ENCODE measurements at regions not wholly inside any gene's neighbourhood (a gene's known extent, or its start where the extent isn't known, plus 50 kb on each side); places are given as distances from the start of the nearest gene placed in this dataset.

DNA sequence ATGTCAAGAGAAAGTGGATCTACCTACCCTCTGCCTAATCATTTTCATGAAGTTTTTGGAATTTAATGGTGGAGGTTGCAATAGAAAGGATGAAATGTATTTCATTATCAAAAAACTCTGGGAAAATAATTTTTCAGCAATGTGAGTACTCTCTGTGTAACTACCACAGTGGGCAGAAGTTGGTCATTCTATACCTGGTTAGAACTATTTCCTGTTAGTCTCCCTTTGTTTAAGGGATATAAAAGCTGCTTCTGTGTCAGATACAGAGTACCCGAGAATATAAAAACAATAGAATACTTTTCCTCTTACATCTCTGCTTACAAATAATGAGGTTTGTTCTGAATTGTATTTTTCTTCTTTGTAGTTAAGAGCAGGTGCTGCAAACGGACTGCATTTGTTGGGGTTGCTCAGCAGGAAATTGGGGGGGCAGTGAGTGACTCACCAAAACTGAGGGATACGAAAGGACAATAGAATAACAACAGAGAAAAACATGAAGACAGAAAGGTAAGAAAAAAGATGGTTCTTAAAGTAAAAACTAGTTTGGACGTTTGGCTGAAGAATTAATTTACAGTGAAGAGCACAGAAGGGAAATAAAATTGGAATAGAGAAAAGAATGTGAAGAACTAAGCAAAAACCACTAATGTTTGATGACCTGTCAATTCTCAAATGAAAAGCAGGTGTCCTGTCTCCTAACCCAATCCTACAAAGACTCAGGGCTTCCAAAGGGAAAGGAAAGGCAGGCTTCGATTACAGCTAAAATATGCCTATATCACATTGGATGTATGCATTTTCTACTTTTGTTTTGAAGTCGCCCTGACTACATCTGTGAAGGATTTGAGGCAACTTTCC, 703.1 kb downstream of the RFPL4B start:
- no peak overlapping the region for H3K4me3 ChIP-seq (ENCODE audit: low read depth, low read length)
- no peak for DNase-seq (ENCODE audit: low read depth)
- TF ChIP-seq, protein P1, sequence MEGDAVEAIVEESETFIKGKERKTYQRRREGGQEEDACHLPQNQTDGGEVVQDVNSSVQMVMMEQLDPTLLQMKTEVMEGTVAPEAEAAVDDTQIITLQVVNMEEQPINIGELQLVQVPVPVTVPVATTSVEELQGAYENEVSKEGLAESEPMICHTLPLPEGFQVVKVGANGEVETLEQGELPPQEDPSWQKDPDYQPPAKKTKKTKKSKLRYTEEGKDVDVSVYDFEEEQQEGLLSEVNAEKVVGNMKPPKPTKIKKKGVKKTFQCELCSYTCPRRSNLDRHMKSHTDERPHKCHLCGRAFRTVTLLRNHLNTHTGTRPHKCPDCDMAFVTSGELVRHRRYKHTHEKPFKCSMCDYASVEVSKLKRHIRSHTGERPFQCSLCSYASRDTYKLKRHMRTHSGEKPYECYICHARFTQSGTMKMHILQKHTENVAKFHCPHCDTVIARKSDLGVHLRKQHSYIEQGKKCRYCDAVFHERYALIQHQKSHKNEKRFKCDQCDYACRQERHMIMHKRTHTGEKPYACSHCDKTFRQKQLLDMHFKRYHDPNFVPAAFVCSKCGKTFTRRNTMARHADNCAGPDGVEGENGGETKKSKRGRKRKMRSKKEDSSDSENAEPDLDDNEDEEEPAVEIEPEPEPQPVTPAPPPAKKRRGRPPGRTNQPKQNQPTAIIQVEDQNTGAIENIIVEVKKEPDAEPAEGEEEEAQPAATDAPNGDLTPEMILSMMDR (conservative IDR thresholded peaks at IDR 0.05; ENCODE audit: low read depth, low read length), result no peak

DNA sequence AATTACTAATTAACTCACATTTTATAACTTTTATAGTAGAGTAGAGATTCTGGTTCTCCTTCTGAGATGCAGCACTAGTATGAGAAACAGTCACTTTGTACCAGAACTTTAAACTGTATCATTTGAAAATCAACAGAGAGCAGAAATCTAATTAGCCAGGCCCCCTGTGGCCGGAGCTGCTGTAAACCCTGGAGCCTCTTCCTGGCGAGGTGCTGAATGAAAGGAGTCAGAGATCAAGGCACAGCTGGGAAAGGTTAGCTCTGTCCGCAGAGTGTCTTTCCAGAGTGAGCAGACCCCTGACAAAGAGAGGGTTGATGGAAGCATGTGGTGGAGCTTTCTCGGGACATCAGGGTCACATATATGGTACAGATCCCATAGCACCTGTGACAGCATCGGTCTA, 703.8 kb downstream of the RFPL4B start:
- TF ChIP-seq, protein P1 (conservative IDR thresholded peaks at IDR 0.05; ENCODE audit: low read depth, low read length), result no peak

DNA sequence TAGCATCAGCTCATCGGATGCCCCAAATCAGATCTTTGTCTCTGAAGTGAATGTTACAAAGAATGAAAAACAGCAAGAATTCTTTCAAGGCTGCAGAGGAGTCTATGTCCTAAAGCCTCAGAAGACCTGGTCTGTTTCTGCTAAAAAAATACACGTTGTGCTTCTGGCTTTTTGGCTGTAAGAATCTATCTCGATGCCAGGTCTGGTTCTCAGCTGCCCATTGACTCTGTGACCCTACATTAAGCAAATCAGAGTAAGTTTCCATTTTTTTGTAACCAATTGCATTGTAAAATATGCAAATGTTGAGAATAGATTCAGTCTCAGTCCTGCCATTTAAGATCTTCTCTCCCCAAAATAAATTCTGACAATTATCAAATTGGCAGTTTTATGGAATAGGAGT, 705.4 kb downstream of the RFPL4B start:
- TF ChIP-seq, protein P1 (conservative IDR thresholded peaks at IDR 0.05; ENCODE audit: low read depth, low read length), result no peak

More for the DNA sequence above, 703.8 kb downstream of the RFPL4B start:
- no peak for DNase-seq (ENCODE audit: low read depth)
- no peak overlapping the region for H3K4me3 ChIP-seq (ENCODE audit: low read depth, low read length)

DNA sequence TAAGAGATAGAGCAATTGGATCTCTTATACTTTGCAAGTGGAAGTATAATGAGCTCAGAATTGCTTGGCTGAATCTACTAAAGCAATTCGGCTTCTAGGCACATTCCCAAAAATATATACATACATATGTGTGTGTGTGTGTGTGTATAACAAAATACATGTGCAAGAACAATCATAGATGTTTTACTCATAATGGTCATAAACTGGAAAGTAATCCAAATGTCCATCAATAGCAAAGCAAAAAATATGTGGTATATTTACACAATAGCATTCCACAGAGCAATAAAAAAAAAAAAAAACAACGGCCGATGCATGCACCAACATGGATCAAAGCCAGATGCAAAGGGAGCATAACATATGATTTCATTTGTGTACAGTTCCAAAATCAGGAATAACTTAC, 707.9 kb downstream of the RFPL4B start:
- no peak overlapping the region for H3K4me3 ChIP-seq (ENCODE audit: low read depth, low read length)
- TF ChIP-seq, protein P1 (conservative IDR thresholded peaks at IDR 0.05; ENCODE audit: low read depth, low read length), result no peak
- no peak for DNase-seq (ENCODE audit: low read depth)

More for the DNA sequence above, 705.4 kb downstream of the RFPL4B start:
- DNase-seq (ENCODE audit: low read depth), result no peak
- H3K4me3 ChIP-seq (ENCODE audit: low read depth, low read length), result no peak overlapping the region

DNA sequence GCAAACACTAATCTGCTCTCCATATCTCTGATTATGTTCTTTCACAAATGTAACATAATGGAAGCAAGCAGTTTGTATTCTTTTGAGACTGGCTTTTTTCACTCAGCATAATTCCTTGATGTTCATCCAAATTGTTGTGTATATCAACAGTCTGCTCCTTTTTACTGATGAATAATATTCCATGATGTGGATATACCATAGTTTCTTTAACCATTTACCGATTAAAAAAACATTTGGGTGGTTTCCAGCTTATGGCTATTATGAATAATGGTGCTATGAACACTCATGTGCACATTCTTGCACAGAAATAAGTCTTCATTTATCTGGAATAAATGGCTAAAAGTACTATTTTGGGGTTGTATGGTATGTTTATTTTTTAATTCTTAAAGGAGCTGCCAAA, 708.9 kb downstream of the RFPL4B start:
- no peak for DNase-seq (ENCODE audit: low read depth)
- no peak overlapping the region for H3K4me3 ChIP-seq (ENCODE audit: low read depth, low read length)
- TF ChIP-seq, protein P1 (conservative IDR thresholded peaks at IDR 0.05; ENCODE audit: low read depth, low read length), result no peak

GRCh38 chr6:113057567-113058053, 710.5 kb downstream of the RFPL4B start:
- TF ChIP-seq, protein P1 (conservative IDR thresholded peaks at IDR 0.05; ENCODE audit: low read depth, low read length), result no peak
- H3K4me3 ChIP-seq (ENCODE audit: low read depth, low read length), result no peak overlapping the region
- DNase-seq (ENCODE audit: low read depth), result no peak

DNA sequence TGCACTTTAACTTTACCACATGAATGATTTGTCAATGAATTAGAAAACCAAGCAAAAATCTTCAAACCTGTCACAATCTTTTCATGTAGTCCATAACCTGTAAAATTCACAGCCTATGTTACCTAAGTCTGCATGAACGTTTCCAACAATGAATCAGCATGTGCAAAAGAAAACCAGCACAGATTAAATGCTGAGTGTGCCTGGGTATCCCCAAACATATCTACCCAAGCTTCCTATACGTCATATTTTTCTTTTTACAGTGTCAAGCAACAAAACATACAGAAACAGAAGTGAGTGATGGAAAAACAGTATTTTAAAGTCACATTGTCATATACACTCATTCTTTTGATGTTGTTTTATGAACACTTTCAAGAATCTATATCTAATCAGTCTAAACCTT, 713.5 kb downstream of the RFPL4B start:
- TF ChIP-seq, protein P1 (conservative IDR thresholded peaks at IDR 0.05; ENCODE audit: low read depth, low read length), result no peak
- no peak overlapping the region for H3K4me3 ChIP-seq (ENCODE audit: low read depth, low read length)
- DNase-seq (ENCODE audit: low read depth), result no peak
